Pancreas (tissue), 10 donors: ENCODE measurements at regions not wholly inside any gene's neighbourhood (a gene's known extent, or its start where the extent isn't known, plus 50 kb on each side); places are given as distances from the start of the nearest gene placed in this dataset.

Experiments used
- ATAC-seq, 4 donors: fragments of 200-7000 bp; cut with Tn5 transposase; one replicate each; pipeline versions ENCODE4 v1.8.0 to v1.9.1; 2020; ENCODE audit warnings: mild to moderate bottlenecking in 4 of 4, moderate library complexity in 4 of 4
- DNase-seq, 6 donors: peaks; one replicate each; pipeline ENCODE4 v3.0.0-alpha.2; 2020
- FAIRE-seq: peaks from 2 replicates; lab custom pipeline; 2012; peaks lifted over from hg19 to GRCh38; lab: Jason Lieb, UNC
- H3K27ac ChIP-seq, 4 donors: fragments of 200-600 bp; sonication (generic); 1 replicate in 3 of 4; 2 replicates in 1 of 4; pipeline versions ENCODE4 v1.5.0 to v1.8.0; 2020
- H3K27me3 ChIP-seq, 4 donors: fragments of 200-600 bp; one replicate each; pipeline ENCODE4 v1.8.0; 2021
- H3K36me3 ChIP-seq, 3 donors: fragments of 200-600 bp; sonication (generic) in 1 of 3; one replicate each; pipeline versions ENCODE4 v1.5.0 to v1.8.0; 2020 to 2021
- H3K4me1 ChIP-seq, 3 donors: fragments of 200-600 bp; one replicate each; pipeline ENCODE4 v1.8.0; 2021
- H3K4me3 ChIP-seq, 4 donors: fragments of 200-600 bp; sonication (generic) in 2 of 4; one replicate each; pipeline versions ENCODE4 v1.5.0 to v1.8.0; 2020 to 2021
- H3K9me3 ChIP-seq, 4 donors: fragments of 200-600 bp; one replicate each; pipeline ENCODE4 v1.8.0; 2021
- CTCF ChIP-seq, 4 donors: fragments of 200-600 bp; sonication (generic) in 3 of 4; IDR thresholded peaks; one replicate each; pipeline versions ENCODE4 v1.5.0 to v1.8.0; 2021; ENCODE audit warnings: antibody characterized with exemption in 4 of 4
- WGBS, 2 donors: extraction: QIAGEN DNeasy Blood & Tissue Kit; methylation state at CpG; one replicate each; pipeline ENCODE4 v1.1.7; 2013; 5-methylcytosine and 5-hydroxymethylcytosine counted together
- intact Hi-C, 3 donors: fragments of 100-400 bp; cut with DNase I; formaldehyde crosslinking; loops; one replicate each; pipeline versions ENCODE4 v1.11.1 to v1.14.2; 2022
- donor health status: healthy with polysubstance abuse.
- donor health status: DM: no; HTN: no; CAD: no; lungs with moderate emphysema.
- donor health status: DM: no; HTN: no; CAD: no.
- donor health status: control.
- donor health status: control.
- donor health status: Bipolar disorder and iron deficiency.
- donor health status: DM: yes; HTN: yes; CAD: no.
- donor health status: DM: no; HTN: no; CAD: no.
- donor health status: DM: no; HTN: no; CAD: no.
- donor health status: DM: yes; HTN: yes; CAD: no.

GRCh38 chr5:36396640-36397039 is 94.9 kb upstream of the RANBP3L start:
- ATAC-seq: peak; percentile 50 to 79 (median 61)
- no peak for DNase-seq
- peak overlapping the region in 1 of 4 donors; percentile 35 for H3K27ac ChIP-seq
- no peak for FAIRE-seq
- H3K4me1 ChIP-seq: peaks cover 0 to 5% (median 0%) of the 10 kb centered on the region in 3 donors
- H3K9me3 ChIP-seq: no peaks in the 10 kb centered on the region
- intact Hi-C loops: no loop called here
- no peak overlapping the region for H3K4me3 ChIP-seq
- 34 to 42% methylated on average over 3 of the region's 3 CpGs for WGBS, 2 donors
- no peak for TF ChIP-seq CTCF (IDR thresholded peaks at IDR 0.05)
- no peaks in the 10 kb centered on the region for H3K36me3 ChIP-seq
- H3K27me3 ChIP-seq: no peaks in the 10 kb centered on the region

- FAIRE-seq: no peak
- H3K36me3 ChIP-seq: no peaks in the 10 kb centered on the region
- H3K27ac ChIP-seq: no peak overlapping the region
- H3K27me3 ChIP-seq: no peaks in the 10 kb centered on the region
- H3K4me3 ChIP-seq: no peak overlapping the region
- intact Hi-C loops: no loop called here
- peak in 3 of 4 donors; percentile 76 to 81 (median 80) for ATAC-seq
- WGBS, 2 donors: 82 to 91% methylated on average over 3 of the region's 3 CpGs
- TF ChIP-seq CTCF (IDR thresholded peaks at IDR 0.05): no peak
- no peaks in the 10 kb centered on the region for H3K9me3 ChIP-seq
- peaks cover 0 to 5% (median 0%) of the 10 kb centered on the region in 3 donors for H3K4me1 ChIP-seq
- no peak for DNase-seq
These were observed 96.3 kb upstream of the RANBP3L start for GRCh38 chr5:36397901-36398536.

- WGBS, 2 donors: 69 to 74% methylated on average over 3 of the region's 3 CpGs
- no peak for ATAC-seq
- intact Hi-C loops: no loop called here
These were observed 100.8 kb upstream of the RANBP3L start for GRCh38 chr5:36402512-36402906.

GRCh38 chr5:36403632-36404311 is 102.1 kb upstream of the RANBP3L start:
- H3K27ac ChIP-seq: no peak overlapping the region
- intact Hi-C loops: no loop called here

More at GRCh38 chr5:36402512-36402906, 100.8 kb upstream of the RANBP3L start:
- no peaks in the 10 kb centered on the region for H3K4me1 ChIP-seq
- DNase-seq: no peak
- H3K27me3 ChIP-seq: no peaks in the 10 kb centered on the region
- H3K27ac ChIP-seq: no peak overlapping the region
- no peaks in the 10 kb centered on the region for H3K9me3 ChIP-seq
- H3K4me3 ChIP-seq: no peak overlapping the region
- H3K36me3 ChIP-seq: no peaks in the 10 kb centered on the region
- TF ChIP-seq CTCF (IDR thresholded peaks at IDR 0.05): no peak
- no peak for FAIRE-seq

More at GRCh38 chr5:36403632-36404311, 102.1 kb upstream of the RANBP3L start:
- TF ChIP-seq CTCF (IDR thresholded peaks at IDR 0.05): no peak
- DNase-seq: no peak
- no peaks in the 10 kb centered on the region for H3K9me3 ChIP-seq
- H3K36me3 ChIP-seq: no peaks in the 10 kb centered on the region
- peak in 3 of 4 donors; percentile 51 to 67 (median 53) for ATAC-seq
- H3K4me3 ChIP-seq: no peak overlapping the region
- whole genome bisulfite sequencing, 2 donors: 84 to 92% methylated on average over 5 of the region's 5 CpGs
- no peaks in the 10 kb centered on the region for H3K27me3 ChIP-seq
- H3K4me1 ChIP-seq: no peaks in the 10 kb centered on the region
- no peak for FAIRE-seq
